ENCODE measurements at regions not wholly inside any gene's neighbourhood (a gene's known extent, or its start where the extent isn't known, plus 50 kb on each side); places are given as distances from the start of the nearest gene placed in this dataset.

DNA sequence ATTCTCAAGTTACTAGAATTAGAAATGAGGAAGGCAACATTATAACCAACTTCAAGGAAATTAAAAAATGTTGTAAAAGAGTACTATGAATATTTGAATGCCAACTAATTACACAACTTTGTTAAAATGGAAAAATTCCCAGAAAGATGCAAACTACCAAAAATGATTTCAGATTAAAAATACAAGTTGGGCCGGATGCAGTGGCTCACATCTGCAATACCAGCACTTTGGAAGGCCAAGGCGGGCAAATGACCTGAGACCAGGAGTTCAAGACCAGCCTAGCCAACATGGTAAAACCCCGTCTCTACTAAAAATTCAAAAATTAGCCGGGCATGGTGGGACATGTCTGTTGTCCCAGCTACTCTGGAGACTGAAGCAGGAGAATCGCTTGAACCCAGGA lies 874.2 kb upstream of the GJE1 start:
- TF ChIP-seq, protein P1, sequence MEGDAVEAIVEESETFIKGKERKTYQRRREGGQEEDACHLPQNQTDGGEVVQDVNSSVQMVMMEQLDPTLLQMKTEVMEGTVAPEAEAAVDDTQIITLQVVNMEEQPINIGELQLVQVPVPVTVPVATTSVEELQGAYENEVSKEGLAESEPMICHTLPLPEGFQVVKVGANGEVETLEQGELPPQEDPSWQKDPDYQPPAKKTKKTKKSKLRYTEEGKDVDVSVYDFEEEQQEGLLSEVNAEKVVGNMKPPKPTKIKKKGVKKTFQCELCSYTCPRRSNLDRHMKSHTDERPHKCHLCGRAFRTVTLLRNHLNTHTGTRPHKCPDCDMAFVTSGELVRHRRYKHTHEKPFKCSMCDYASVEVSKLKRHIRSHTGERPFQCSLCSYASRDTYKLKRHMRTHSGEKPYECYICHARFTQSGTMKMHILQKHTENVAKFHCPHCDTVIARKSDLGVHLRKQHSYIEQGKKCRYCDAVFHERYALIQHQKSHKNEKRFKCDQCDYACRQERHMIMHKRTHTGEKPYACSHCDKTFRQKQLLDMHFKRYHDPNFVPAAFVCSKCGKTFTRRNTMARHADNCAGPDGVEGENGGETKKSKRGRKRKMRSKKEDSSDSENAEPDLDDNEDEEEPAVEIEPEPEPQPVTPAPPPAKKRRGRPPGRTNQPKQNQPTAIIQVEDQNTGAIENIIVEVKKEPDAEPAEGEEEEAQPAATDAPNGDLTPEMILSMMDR (IDR thresholded peaks at IDR 0.05), result no peak
- TF ChIP-seq EZH2 (IDR thresholded peaks at IDR 0.05), result no peak
